Gastroesophageal sphincter (tissue), 3 donors: ENCODE measurements at regions not wholly inside any gene's neighbourhood (a gene's known extent, or its start where the extent isn't known, plus 50 kb on each side); places are given as distances from the start of the nearest gene placed in this dataset.

ENCODE experiments used
- CTCF ChIP-seq, 4 experiments: fragments of 200-600 bp in 2 of 4; fragments of 450-650 bp in 2 of 4; sonication (generic) in 1 of 4; IDR thresholded peaks; one replicate each; pipeline ENCODE4 v1.5.1; 2017 to 2019; ENCODE audit warnings: antibody characterized with exemption in 4 of 4, mild to moderate bottlenecking in 2 of 4, moderate library complexity in 2 of 4
- EP300 ChIP-seq: sonication (generic); formaldehyde crosslinking; IDR thresholded peaks from one replicate; pipeline ENCODE4 v1.6.1; 2017; ENCODE audit warnings: antibody characterized with exemption, mild to moderate bottlenecking
- POLR2A ChIP-seq, 2 donors: fragments of 450-650 bp; IDR thresholded peaks; one replicate each; pipeline ENCODE4 v1.6.1; 2017; ENCODE audit warnings: antibody characterized with exemption in 2 of 2, mild to moderate bottlenecking in 2 of 2, moderate library complexity in 1 of 2
- POLR2AphosphoS5 ChIP-seq: sonication (generic); formaldehyde crosslinking; IDR thresholded peaks from one replicate; pipeline ENCODE4 v1.6.1; 2017; ENCODE audit warnings: antibody characterized with exemption

- TF ChIP-seq EP300 (no peak), CTCF (IDR thresholded peaks at IDR 0.05) (no peak), POLR2A (IDR thresholded peaks at IDR 0.05) (no peak), POLR2AphosphoS5 (no peak)
Measured at GRCh38 chr12:47366157-47366556, 286.4 kb upstream of the AMIGO2 start.
